22Rv1 (cell line): ENCODE measurements at regions not wholly inside any gene's neighbourhood (a gene's known extent, or its start where the extent isn't known, plus 50 kb on each side); places are given as distances from the start of the nearest gene placed in this dataset.

Experiments used
- ZFX ChIP-seq: fragments of 450-650 bp; IDR thresholded peaks from 2 replicates; pipeline ENCODE4 v1.6.1; 2017; ENCODE audit warnings: antibody characterized with exemption, borderline replicate concordance
- TF ChIP-seq, protein P1 (sequence below): fragments of 450-650 bp; IDR thresholded peaks from 2 replicates; pipeline ENCODE4 v1.5.1; 2017; ENCODE audit warnings: mild to moderate bottlenecking

GRCh38 chr11:37306563-37306962 is 708.5 kb upstream of the RAG2 start:
- TF ChIP-seq, protein P1, sequence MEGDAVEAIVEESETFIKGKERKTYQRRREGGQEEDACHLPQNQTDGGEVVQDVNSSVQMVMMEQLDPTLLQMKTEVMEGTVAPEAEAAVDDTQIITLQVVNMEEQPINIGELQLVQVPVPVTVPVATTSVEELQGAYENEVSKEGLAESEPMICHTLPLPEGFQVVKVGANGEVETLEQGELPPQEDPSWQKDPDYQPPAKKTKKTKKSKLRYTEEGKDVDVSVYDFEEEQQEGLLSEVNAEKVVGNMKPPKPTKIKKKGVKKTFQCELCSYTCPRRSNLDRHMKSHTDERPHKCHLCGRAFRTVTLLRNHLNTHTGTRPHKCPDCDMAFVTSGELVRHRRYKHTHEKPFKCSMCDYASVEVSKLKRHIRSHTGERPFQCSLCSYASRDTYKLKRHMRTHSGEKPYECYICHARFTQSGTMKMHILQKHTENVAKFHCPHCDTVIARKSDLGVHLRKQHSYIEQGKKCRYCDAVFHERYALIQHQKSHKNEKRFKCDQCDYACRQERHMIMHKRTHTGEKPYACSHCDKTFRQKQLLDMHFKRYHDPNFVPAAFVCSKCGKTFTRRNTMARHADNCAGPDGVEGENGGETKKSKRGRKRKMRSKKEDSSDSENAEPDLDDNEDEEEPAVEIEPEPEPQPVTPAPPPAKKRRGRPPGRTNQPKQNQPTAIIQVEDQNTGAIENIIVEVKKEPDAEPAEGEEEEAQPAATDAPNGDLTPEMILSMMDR: no peak
- no peak for TF ChIP-seq ZFX
